WTC11 (cell line): ENCODE measurements at regions not wholly inside any gene's neighbourhood (a gene's known extent, or its start where the extent isn't known, plus 50 kb on each side); places are given as distances from the start of the nearest gene placed in this dataset.

ENCODE experiments used
- KAT7 ChIP-seq: sonication (generic); formaldehyde crosslinking; IDR thresholded peaks from 2 replicates; pipeline ENCODE4 v1.8.1; 2023; ENCODE audit warnings: missing genetic modification reagents, mild to moderate bottlenecking, borderline replicate concordance
- MAX ChIP-seq: sonication (generic); formaldehyde crosslinking; IDR thresholded peaks from 2 replicates; pipeline ENCODE4 v1.8.0; 2022; ENCODE audit warnings: mild to moderate bottlenecking, missing genetic modification reagents
- ZNF281 ChIP-seq: sonication (generic); formaldehyde crosslinking; IDR thresholded peaks from 2 replicates; pipeline ENCODE4 v1.8.0; 2023; ENCODE audit warnings: mild to moderate bottlenecking, missing genetic modification reagents
- ZNF396 ChIP-seq: fragments of 250-450 bp; sonication (Bioruptor Pico); IDR thresholded peaks from 2 replicates; pipeline ENCODE4 v1.8.0; 2021; ENCODE audit warnings: mild to moderate bottlenecking, moderate library complexity, borderline replicate concordance
- ZNF416 ChIP-seq: fragments of 250-450 bp; sonication (Bioruptor Pico); IDR thresholded peaks from 2 replicates; pipeline ENCODE4 v1.9.0; 2021; ENCODE audit warnings: mild to moderate bottlenecking, inconsistent platforms
- TF ChIP-seq, protein P1 (sequence below): fragments of 200-600 bp; IDR thresholded peaks from 2 replicates; pipeline ENCODE4 v1.8.0; 2022; ENCODE audit warnings: antibody characterized with exemption

- TF ChIP-seq MAX: no peak
- TF ChIP-seq ZNF416 (CRISPR knock-in tag): no peak
- TF ChIP-seq, protein P1, sequence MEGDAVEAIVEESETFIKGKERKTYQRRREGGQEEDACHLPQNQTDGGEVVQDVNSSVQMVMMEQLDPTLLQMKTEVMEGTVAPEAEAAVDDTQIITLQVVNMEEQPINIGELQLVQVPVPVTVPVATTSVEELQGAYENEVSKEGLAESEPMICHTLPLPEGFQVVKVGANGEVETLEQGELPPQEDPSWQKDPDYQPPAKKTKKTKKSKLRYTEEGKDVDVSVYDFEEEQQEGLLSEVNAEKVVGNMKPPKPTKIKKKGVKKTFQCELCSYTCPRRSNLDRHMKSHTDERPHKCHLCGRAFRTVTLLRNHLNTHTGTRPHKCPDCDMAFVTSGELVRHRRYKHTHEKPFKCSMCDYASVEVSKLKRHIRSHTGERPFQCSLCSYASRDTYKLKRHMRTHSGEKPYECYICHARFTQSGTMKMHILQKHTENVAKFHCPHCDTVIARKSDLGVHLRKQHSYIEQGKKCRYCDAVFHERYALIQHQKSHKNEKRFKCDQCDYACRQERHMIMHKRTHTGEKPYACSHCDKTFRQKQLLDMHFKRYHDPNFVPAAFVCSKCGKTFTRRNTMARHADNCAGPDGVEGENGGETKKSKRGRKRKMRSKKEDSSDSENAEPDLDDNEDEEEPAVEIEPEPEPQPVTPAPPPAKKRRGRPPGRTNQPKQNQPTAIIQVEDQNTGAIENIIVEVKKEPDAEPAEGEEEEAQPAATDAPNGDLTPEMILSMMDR: no peak
- no peak for TF ChIP-seq ZNF281 (CRISPR knock-in tag)
- no peak for TF ChIP-seq KAT7 (CRISPR knock-in tag)
- TF ChIP-seq ZNF396: no peak
These were observed 105.8 kb upstream of the TOP1 start for GRCh38 chr20:40922865-40923264.
